NCI-H1417 treated with DMSO at 0.1 percent for 48 hours (cell line): ENCODE measurements at regions not wholly inside any gene's neighbourhood (a gene's known extent, or its start where the extent isn't known, plus 50 kb on each side); places are given as distances from the start of the nearest gene placed in this dataset.

Experiments used
- DNase-seq: peaks from one replicate; lab custom pipeline; 2025; lab: John Stamatoyannopoulos, UW

GRCh38 chr7:85655252-85655651, 468.4 kb upstream of the SEMA3D start:
- DNase-seq, result no peak

- no peak for DNase-seq
Observed at GRCh38 chr7:85644272-85644671, 457.4 kb upstream of the SEMA3D start.

- DNase-seq, result no peak
Observed at GRCh38 chr7:85641331-85641730, 454.5 kb upstream of the SEMA3D start.

- no peak for DNase-seq
Observed at GRCh38 chr7:85638394-85638793, 451.5 kb upstream of the SEMA3D start.

GRCh38 chr7:85634951-85635350, 448.1 kb upstream of the SEMA3D start:
- no peak for DNase-seq

GRCh38 chr7:85630904-85631600, 444.2 kb upstream of the SEMA3D start:
- DNase-seq, result peak; percentile 92

GRCh38 chr7:85627791-85628586, 441.1 kb upstream of the SEMA3D start:
- no peak for DNase-seq

- DNase-seq, result no peak
Observed at GRCh38 chr7:85622059-85622458, 435.2 kb upstream of the SEMA3D start.

GRCh38 chr7:85620936-85621685, 434.3 kb upstream of the SEMA3D start:
- no peak for DNase-seq

GRCh38 chr7:85619236-85619635, 432.4 kb upstream of the SEMA3D start:
- no peak for DNase-seq

GRCh38 chr7:85614684-85615083, 427.8 kb upstream of the SEMA3D start:
- no peak for DNase-seq

- DNase-seq, result peak; percentile 54
Observed at GRCh38 chr7:85612514-85612913, 425.7 kb upstream of the SEMA3D start.

- DNase-seq, result no peak
Observed at GRCh38 chr7:85608804-85609203, 421.9 kb upstream of the SEMA3D start.

- DNase-seq, result no peak
Observed at GRCh38 chr7:85602196-85602595, 415.3 kb upstream of the SEMA3D start.

- no peak for DNase-seq
Observed at GRCh38 chr7:85600395-85600794, 413.5 kb upstream of the SEMA3D start.

GRCh38 chr7:85596827-85597226, 410.0 kb upstream of the SEMA3D start:
- DNase-seq, result no peak

GRCh38 chr7:85595750-85596178, 408.9 kb upstream of the SEMA3D start:
- no peak for DNase-seq

GRCh38 chr7:85593355-85593754, 406.5 kb upstream of the SEMA3D start:
- DNase-seq, result no peak

- no peak for DNase-seq
Observed at GRCh38 chr7:85587785-85588184, 400.9 kb upstream of the SEMA3D start.

GRCh38 chr7:85586091-85586490, 399.2 kb upstream of the SEMA3D start:
- no peak for DNase-seq

GRCh38 chr7:85583131-85583953, 396.5 kb upstream of the SEMA3D start:
- DNase-seq, result no peak

- DNase-seq, result no peak
Observed at GRCh38 chr7:85573844-85574243, 387.0 kb upstream of the SEMA3D start.
